Activated CD4-positive, alpha-beta T cell treated with anti-CD3 and anti-CD28 coated beads, Interleukin-2, amount 50 U/mL, for 4 hours (primary cell): ENCODE measurements at regions not wholly inside any gene's neighbourhood (a gene's known extent, or its start where the extent isn't known, plus 50 kb on each side); places are given as distances from the start of the nearest gene placed in this dataset.

Experiments
- DNase-seq, 2 experiments: peaks; one replicate each; pipeline ENCODE4 v3.0.0-alpha.2; 2020

DNA sequence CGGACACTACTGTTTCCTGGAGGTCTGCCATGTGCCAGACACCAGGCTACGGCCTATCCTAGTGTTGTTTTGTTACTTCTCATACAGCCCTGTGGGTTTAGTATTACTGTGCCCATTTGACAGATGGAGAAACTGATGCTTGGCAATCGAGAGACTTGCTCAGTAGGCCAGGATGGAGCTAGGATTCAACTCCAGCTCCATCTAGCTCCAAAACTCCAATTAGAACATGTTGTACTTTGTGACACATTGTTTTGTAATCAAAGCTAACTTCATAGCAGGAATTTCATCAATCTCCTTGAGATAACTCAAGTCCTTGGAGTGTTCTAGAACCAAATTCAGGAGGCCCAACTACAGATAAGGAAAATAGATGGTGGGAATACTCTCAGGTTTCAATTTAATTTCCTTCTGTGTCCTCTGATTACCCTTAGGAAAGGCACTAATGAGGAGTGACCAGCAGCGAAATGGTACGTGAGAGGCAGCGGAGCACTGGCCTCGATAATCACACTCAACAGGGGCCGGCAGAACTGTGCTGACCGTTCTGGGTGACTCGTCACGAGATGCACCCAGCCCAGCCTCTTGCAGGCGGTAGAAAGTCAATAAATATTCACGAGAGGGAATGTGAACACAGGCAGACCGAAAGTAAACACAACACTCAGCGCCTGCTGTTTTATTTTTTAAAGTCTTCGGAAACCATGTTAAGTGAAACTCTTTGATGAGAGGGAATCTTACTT, 269.6 kb upstream of the NEBL start:
- no peak for DNase-seq

DNA sequence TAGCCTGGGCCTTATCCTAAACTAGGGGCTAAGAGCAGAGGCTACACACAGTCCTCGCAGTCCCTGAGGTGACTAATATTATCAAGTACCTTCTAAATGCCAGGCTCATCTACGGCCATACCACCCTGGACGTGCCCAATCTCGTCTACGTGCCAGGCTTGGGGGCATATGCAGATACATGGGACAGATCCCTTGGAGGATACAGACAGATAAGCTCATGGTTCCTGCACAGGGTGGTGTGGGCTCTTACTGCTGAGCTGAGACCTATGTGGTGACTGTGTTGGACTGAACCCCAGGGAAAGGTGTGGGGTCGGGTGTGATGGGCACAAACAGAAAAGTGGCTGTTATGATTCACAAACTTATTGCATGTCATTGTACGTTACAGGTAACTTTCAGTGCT, 268.4 kb upstream of the NEBL start:
- no peak for DNase-seq

DNA sequence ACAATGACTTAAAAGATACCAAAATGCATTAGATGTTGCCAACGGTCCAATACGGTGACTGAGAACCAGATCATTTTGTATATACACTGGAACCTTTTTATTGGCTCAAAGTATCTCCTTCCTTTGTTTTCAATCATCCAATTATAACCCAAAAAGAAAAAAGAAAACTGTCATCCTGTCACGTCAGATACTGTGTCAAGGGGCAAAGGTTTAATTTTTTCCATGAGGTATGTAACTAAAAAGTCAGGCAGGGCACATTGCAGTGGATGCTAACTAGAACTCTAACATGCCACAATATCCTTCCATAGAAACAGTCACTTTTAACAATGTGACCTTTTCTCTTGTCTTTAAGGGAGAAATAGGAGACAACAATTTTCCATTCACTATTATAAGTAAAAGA, 267.6 kb upstream of the NEBL start:
- DNase-seq: no peak

DNA sequence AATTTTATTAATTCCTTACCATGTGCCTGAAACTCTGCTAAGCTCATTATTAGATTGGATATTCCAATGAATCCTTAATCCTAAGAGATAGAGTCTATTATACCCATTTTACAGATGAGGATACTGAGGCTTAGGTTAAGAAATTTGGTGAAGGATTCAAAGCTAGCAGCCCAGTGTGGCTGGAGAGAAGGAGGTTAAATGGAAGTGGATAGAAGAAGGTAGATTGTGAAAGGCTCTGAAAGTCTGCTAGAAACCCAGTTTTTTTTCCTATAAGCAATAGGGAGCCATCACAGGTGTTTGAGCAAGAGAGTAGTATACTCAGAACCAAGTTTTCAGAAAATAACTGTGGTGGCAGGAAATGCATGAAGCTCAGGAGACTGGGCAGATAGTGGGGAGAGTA, 265.8 kb upstream of the NEBL start:
- DNase-seq: no peak

DNA sequence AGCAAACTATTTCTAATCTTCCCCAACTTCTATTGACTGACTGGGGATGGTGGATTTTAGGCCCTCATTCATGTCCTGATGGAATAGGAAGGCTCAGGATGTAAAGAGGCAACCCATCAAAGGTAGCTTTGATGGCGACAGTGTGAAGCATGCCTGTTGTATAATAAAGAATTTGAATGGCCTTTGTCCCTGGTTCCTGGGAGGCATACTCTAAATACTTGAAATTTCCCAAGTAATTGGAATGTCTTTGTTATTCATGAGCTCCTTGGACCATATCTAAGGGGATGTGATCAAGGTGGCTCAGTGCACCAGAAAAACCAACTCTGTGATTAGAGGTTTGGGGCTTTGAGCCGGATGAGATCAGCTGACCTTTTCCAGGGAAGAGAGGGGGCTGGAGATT, 264.5 kb upstream of the NEBL start:
- no peak for DNase-seq

DNA sequence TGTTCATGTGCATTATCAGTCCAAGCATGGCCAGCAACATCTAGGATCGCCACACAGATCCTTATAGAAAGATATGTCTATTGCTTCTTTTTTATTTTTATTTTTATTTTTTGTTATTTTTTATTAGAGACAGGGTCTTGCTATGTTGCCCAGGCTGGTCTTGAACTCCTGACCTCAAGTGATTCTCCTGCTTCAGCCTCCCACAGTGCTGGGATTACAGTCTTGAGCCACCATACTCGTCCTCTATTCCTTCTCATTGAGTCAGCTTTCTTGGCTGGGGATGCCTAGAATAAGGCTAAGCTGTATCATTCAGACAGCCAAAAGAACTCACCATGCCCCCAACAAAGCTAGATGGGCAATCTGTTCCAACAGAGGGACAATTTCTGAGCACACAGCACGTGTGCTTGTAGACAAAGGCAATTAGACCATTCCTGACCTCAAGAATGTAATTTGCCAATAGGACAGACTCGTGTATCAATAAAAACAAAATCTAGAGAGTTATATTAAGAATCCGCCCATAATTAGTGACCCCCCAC, 264.0 kb upstream of the NEBL start:
- no peak for DNase-seq

DNA sequence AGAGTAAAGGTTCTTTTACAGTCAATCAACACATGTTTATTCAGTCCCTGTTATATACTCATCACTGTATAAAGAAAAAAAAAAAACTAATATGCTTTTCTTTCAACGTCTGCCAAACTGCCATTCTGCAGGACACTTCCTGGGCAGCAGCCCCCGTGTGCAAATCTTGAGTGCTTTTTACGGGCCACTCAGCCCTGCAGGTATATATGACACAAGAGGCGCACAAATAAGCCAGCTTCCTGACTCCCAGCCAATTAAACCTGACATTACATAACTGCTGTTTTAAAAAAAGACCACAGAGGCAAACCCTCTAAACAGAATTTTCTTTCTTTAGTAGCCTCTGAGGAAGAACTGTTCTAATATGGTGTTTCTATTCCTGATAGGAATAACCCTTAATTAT, 263.0 kb upstream of the NEBL start:
- no peak for DNase-seq

DNA sequence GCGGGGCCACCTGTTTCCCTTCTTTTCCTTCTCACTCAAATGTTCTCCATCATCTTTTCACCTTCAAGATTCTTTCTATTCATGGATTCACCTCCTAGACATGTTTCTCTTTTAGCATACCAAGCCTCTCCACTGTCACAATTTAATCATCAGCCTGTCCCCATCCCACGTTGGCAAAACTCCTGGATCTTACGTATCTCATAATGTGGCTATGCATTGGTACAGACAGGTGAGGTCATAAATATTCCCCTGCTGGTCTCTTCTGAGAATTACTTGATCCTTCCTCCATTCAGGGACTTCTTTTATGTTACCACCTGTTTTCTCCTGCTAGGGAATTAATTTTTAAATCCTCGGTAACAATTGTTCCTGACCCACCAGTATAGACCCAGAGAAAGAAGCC, 262.6 kb upstream of the NEBL start:
- DNase-seq: no peak

DNA sequence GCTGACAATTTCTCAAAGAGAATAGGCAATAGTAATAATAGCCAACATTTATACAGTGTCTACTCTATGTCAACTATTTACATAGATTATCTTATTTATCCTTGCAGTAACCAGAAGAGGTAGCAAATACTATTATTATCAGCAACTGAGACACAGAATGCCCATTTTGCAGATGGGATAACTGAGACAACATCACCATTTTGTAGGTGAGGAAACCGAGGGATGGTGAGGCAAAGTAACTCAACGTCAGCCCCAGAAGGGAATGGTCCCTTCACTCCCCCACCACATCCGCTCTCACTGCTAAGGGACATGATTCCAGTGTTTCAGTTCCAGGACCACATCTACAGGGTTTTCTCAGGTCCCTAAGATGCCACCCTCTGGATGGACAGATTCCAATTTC, 261.2 kb upstream of the NEBL start:
- DNase-seq: no peak

DNA sequence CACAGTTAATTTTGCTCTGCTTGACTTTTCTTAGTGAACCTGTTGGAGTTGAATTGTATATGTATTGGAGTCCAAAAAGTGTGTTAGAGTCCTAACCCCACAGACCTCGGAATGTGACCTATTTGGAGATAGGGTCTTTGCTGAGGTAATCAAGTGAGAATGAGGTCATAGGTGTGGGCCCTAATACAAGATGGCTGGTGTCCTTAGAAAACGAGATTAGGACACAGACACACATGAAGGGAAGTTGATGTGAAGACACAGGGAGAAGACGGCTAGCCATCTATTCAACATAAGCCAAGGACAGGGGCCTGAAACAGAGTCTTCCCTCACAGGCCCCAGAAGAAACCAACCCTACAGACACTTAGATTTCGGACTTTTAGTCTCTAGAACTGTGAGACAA, 260.6 kb upstream of the NEBL start:
- DNase-seq: no peak

DNA sequence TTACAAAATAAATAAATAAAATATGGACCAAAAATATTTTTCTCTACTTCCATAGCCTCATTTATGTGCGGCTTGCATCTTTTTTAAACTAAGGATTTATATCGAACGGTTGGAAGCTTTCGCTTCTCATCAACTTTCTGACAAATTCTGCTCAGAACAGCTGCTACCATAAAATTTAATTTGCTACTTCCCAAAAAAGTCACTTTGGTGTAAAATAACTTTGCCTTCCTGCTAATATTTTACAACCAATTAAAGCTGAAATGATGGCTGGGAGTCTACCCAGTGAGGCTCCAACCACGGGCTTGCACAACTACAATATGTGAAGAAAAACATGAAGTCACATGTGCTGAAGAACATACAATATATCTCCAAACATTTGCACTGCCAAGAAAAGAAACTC, 253.1 kb upstream of the NEBL start:
- no peak for DNase-seq

DNA sequence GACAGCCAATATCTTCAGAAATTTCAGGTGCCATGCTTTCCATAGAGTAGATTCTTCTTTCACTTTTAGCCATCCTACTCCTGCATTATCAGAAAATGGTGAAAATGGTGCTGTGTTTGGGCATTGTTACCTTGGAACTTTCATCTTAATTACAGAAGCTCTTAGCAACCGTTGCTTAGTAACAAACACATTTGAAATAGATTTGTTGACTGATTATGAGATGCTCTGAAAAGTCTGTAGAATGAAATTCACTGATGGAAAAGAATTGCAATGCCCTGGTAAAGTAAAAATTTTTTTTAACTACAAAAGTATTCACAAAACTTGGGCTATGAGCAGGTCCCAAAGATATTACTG, 249.3 kb upstream of the NEBL start:
- DNase-seq: no peak

DNA sequence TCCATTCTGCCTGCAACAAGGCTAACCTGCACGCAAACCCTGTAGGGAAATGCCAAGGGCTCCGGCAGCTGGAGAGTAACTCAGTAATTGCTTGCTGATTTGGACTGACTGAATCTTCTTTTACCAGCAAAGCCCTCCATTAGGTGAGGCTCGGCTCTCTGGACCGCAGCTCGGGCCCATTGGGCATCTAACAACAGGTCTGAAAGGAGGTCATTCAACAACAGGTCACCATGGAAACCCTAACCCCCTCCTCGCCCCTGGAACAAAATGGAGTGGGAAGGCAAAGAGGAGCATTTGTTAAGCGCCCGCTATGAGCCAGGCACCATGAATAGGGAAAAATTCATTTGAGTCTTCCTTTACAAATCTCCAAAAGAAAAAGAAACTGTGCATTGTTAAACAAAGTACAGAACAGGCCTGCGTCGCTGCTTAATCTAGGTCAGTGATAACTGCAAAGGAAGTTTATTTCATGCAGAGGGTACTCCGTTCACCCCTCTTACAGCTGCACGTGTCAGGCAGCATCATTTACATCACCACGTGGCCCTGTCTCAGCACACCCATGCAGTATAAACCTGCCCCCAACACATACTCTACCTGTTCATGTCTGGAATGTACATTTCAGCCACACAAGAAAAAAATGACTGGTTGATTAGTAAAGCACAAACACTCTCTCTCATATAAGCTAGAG, 248.8 kb upstream of the NEBL start:
- DNase-seq: no peak

DNA sequence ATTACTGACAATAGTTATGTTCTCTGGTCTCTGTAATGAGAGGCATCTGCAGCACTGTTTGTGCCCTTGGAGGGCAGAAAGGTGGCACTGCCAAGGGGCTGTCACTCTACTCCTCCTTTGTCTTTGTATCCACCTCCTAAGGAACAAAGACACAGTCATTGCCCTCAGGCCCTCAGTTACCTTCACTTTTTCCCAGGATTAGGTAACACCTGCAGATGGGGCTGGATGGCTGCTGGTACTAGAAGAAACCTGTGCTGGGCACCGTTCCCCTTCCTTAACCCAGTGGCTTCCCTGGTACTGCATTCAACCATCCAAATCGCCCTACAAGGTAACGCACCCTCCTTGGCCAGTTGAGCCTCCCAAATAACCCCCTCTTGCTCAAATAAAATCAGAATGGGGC, 246.9 kb upstream of the NEBL start:
- DNase-seq: no peak

DNA sequence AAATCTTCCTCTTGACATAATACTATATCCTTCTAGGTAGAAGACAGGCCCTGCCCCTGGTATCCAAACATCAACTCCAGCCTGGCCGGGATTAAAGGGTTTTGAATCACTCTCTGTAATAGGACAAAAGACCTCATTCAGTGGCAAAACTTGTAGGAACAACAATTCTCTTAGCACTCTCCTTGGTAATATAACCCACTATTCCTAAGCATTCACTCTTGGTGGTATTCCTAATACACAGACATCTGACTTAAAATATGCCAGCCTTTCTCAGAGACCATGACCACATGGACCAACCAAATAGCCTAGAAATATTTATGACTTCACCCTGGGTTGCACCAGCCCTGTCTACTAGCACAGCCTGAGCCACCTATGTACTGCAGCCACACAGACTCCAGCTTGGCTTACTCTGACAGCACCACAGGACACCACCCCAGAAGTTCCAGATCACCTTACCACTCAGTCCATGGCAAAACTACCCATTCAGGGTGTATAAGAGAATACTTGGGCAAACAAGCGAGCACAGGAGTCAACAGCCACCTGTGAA, 244.9 kb upstream of the NEBL start:
- DNase-seq: no peak

DNA sequence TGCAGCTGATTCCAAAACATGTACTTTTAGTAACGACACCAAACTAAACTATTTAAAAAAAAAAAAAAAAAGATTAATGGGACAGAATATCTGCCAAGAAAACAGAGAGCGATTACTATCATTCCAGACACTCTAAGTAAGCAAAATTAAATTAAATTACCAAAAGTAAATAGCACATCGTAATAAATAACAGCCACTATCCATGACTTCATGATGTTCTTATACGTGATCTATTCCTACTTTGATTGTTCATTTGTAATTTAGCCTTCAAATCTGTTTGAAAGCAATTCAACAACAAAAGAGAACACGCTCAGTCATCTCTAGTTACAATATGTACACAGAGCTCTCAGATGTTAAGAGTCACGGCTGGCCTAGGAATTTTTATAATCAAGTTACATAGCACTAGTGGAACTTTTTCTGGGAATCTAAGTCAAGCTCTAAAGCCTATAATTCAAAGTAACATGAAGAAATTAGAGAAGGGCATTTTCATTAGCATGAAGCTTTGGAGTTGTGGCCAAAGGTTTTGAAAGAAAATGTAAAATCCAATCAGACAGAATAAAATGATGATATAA, 241.7 kb upstream of the NEBL start:
- DNase-seq: no peak

DNA sequence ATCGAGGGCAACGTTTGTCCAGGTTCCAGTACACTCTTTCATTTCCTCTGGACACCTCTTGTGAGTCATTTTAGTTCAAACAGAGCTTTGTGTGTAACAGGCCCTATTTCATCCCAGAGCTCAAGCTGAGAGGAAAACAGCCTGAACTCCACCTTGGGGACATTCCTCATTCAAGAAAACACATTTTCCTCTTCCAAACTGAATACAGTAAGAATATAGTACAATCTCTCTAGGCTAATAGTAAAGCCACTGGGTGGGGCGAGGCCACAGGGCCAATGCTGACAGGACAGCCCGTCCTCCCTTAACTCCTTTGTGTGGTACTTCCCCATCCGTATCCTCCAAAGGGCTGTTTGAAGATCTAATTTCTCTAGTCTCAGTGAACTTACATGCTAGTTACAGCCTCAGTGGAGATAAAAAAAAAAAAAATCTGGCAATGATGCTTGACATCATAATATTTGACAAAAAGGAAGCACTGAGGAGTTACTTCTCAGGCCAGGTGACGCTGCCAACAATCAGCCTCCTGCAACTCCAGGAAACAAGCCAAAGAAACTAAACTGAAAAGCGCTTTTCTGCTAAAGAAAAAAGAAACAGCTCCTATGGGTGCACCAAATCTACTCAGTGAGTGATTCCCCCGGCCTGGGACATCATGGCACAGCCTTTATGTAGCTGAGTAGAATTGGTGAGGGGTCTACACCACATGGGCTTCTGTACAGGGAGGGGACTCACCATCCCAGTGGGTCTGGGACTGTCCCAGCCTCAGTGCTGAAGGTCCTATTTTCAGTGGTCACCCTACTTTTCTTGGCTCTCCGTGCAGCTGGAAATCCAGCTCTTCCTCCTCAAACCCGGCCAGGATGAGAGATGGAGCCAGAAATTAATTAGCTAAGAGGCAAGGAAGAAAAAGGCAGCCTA, 238.2 kb upstream of the NEBL start:
- DNase-seq: no peak

DNA sequence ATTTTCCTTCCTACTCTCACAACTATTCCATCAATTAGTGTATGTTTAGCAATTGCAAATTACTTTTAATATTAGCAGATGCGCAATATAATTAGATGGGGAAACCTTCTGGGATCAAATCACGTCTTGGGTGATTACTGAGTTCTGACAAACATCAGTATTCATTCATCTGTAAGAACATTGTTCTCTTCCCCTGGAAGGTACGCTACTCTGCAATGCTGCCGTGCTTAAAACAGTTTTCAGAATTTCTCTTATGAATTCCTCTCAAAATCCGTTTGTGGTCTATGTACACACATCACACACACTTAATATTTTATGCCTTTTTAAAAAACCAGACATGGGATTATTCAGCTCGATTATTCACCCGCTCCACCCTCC, 237.5 kb upstream of the NEBL start:
- DNase-seq: no peak

DNA sequence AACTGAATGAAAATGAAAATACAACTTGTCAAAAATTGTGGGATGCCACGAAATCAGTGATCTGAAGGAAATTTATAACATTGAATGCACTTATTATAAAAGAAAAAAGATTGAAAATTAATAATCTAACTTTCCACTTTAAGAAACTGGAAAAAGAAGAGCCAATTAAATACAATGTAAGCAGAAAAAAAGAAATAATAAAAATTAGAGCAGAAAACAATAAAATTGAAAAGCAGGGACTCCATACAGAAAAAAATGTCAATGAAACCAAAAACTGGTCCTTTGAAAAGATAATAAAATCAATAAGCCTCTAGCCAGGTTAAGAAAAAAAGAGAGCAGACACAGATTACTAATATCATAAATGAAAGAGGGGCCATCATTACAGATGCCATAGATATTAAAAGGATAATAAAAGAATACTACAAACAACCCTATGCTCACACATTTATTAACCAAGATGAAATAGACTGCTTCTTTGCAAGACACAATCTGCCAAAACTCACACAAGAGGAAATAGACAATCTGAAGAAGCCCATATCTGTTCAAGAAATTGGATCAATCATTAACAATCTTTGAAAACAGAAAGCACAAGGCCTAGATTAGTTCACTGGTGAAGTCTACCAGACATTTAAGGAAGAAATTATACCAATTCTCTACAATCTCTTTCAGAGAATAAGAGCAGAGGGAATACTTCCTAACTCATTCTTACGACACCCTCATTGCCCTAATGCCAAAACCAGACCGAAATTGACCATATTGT, 233.8 kb upstream of the NEBL start:
- DNase-seq: no peak

DNA sequence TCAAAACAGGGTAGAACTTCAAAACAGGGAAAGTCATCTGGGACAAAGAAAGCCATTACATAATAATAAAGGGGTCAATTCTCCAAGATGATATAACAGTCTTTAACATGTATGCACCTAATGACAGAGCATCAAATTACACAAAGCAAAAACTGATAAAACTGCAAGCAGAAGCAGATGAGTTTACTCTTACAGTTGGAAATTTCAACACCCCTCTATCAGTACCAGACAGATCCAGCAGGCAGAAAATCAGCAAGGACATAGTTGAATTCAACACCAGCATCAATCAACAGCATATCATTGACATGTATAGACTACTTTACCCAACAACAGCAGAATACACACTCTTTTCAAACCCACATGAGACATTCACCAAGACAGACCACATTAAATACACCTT, 233.0 kb upstream of the NEBL start:
- DNase-seq: no peak

DNA sequence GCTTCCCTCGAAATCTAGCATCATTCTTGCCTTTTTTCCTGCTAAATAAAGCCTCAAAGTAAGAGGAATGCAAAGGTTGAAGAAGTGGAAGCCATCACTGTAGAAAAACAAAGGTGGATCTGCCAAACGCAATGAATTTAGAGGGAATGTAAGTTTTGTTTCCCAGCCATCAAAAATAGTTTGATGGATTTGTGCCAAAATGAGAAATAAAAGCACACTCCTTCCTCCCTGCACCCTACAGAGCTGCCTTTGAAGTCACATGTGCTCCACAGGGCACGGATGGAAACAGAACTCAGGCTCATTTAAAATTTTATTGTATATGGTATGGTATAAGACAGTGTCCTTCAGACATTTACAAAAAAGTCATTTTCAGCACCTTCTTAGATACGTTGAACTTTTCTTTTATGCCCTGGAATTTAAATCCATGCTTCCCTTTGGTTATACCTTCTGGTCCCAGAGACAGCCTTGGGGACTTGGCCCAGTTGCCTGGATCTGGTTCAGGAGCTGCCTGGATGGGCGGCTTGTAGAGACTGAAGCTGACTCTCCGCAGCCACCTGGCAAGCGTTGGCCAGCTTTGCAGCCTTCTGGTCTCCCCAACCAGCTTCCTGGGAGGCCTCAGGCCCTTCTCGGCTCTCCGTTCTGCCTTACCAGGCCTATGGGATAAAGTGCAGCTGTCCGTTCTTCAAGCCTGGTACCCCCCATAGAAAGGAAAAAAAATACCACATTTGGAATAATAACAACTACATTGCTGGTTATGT, 228.5 kb upstream of the NEBL start:
- DNase-seq: no peak

DNA sequence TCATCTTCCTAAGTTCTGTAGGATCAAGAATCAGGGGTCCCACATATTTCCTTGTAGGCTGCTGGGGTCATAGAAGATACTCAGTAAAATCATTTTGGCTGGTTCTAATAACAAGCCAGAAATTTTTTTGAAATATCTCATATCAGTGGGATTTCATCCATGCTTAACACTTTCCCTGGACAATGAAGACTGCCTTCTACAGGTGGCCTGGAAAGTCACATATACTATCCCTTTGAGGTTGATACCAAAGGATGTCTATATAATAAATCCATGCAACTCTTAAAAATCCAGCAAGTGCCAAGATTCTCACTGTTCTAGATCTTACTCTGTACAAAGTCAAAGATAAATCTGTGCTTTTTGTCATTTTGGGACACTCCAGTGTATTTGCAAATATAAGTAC, 225.8 kb upstream of the NEBL start:
- no peak for DNase-seq
